ENCODE measurements at regions not wholly inside any gene's neighbourhood (a gene's known extent, or its start where the extent isn't known, plus 50 kb on each side); places are given as distances from the start of the nearest gene placed in this dataset.

GRCh38 chr5:165521816-165522610, 2016.6 kb downstream of the MAT2B start:
- DNase-seq (ENCODE audit: low read depth in 2 of 2), result no peak

- no peak for DNase-seq (ENCODE audit: low read depth in 2 of 2)
Measured at GRCh38 chr5:165525271-165525670, 2019.9 kb downstream of the MAT2B start.

- no peak for DNase-seq (ENCODE audit: low read depth in 2 of 2)
Measured at GRCh38 chr5:165526357-165526756, 2020.9 kb downstream of the MAT2B start.

- no peak for DNase-seq (ENCODE audit: low read depth in 2 of 2)
Measured at GRCh38 chr5:165527577-165527976, 2022.2 kb downstream of the MAT2B start.

GRCh38 chr5:165538065-165538464, 2032.6 kb downstream of the MAT2B start:
- no peak for DNase-seq (ENCODE audit: low read depth in 2 of 2)

- DNase-seq (ENCODE audit: low read depth in 2 of 2), result no peak
Measured at GRCh38 chr5:165559645-165560044, 2054.2 kb downstream of the MAT2B start.

- DNase-seq (ENCODE audit: low read depth in 2 of 2), result no peak
Measured at GRCh38 chr5:165560648-165561047, 2055.2 kb downstream of the MAT2B start.

GRCh38 chr5:165565911-165566310, 2060.5 kb downstream of the MAT2B start:
- no peak for DNase-seq (ENCODE audit: low read depth in 2 of 2)

- no peak for DNase-seq (ENCODE audit: low read depth in 2 of 2)
Measured at GRCh38 chr5:165569551-165569950, 2064.1 kb downstream of the MAT2B start.

GRCh38 chr5:165573445-165573844, 2068.0 kb downstream of the MAT2B start:
- DNase-seq (ENCODE audit: low read depth in 2 of 2), result no peak

GRCh38 chr5:165574100-165574499, 2068.7 kb downstream of the MAT2B start:
- DNase-seq (ENCODE audit: low read depth in 2 of 2), result no peak

- no peak for DNase-seq (ENCODE audit: low read depth in 2 of 2)
Measured at GRCh38 chr5:165576678-165577275, 2071.4 kb downstream of the MAT2B start.

- DNase-seq (ENCODE audit: low read depth in 2 of 2), result no peak
Measured at GRCh38 chr5:165579911-165580310, 2074.5 kb downstream of the MAT2B start.

- no peak for DNase-seq (ENCODE audit: low read depth in 2 of 2)
Measured at GRCh38 chr5:165594693-165595092, 2089.3 kb downstream of the MAT2B start.

GRCh38 chr5:165602529-165602928, 2097.1 kb downstream of the MAT2B start:
- DNase-seq (ENCODE audit: low read depth in 2 of 2), result no peak

- no peak for DNase-seq (ENCODE audit: low read depth in 2 of 2)
Measured at GRCh38 chr5:165607026-165607425, 2101.6 kb downstream of the MAT2B start.

- no peak for DNase-seq (ENCODE audit: low read depth in 2 of 2)
Measured at GRCh38 chr5:165609871-165610270, 2104.5 kb downstream of the MAT2B start.

GRCh38 chr5:165616490-165617405, 2111.3 kb downstream of the MAT2B start:
- no peak for DNase-seq (ENCODE audit: low read depth in 2 of 2)

- DNase-seq (ENCODE audit: low read depth in 2 of 2), result no peak
Measured at GRCh38 chr5:165617491-165617890, 2112.1 kb downstream of the MAT2B start.

- DNase-seq (ENCODE audit: low read depth in 2 of 2), result no peak
Measured at GRCh38 chr5:165620394-165620793, 2115.0 kb downstream of the MAT2B start.

GRCh38 chr5:165622864-165623536, 2117.6 kb downstream of the MAT2B start:
- DNase-seq (ENCODE audit: low read depth in 2 of 2), result no peak

Data from activated CD4-positive, alpha-beta T cell treated with anti-CD3 and anti-CD28 coated beads for 24 hours (primary cell).